ENCODE measurements at regions not wholly inside any gene's neighbourhood (a gene's known extent, or its start where the extent isn't known, plus 50 kb on each side); places are given as distances from the start of the nearest gene placed in this dataset.

DNA sequence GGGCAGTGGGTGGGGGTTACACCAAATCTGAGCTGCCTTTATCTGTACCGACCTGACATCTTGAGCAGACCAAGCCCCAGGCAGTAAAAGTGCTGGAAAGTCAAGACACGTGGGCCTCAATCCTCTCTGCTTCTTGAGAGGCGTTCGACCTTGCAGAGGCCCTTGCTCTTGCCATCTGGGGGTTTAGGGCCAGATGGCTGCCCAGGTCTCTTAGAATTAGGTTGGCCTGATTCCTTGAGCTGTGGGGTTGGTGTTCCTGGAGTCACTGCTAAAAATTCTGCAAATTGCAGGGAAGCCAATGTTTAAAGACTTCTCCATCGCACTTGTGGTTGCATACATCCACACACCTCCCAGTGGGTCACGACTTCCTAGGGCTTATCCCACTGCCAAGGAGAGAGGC lies 238.2 kb upstream of the ASIC2 start:
- peaks cover 0 to 19% (median 0%) of the 10 kb centered on the region in 3 donors for H3K9me3 ChIP-seq
- no peak overlapping the region for H3K27ac ChIP-seq
- no peak overlapping the region for H3K4me3 ChIP-seq
- WGBS, 2 donors (ENCODE audit: low coverage in 1 of 2), result 79% methylated on average over 3 of the region's 6 CpGs; no CpG with 5 or more reads in 1 of the 2 donors
- ATAC-seq, result no peak
- TF ChIP-seq POLR2AphosphoS5 (IDR thresholded peaks at IDR 0.05) (no peak), POLR2A (IDR thresholded peaks at IDR 0.05) (no peak), EP300 (IDR thresholded peaks at IDR 0.05) (no peak)
- TF ChIP-seq, protein P1, sequence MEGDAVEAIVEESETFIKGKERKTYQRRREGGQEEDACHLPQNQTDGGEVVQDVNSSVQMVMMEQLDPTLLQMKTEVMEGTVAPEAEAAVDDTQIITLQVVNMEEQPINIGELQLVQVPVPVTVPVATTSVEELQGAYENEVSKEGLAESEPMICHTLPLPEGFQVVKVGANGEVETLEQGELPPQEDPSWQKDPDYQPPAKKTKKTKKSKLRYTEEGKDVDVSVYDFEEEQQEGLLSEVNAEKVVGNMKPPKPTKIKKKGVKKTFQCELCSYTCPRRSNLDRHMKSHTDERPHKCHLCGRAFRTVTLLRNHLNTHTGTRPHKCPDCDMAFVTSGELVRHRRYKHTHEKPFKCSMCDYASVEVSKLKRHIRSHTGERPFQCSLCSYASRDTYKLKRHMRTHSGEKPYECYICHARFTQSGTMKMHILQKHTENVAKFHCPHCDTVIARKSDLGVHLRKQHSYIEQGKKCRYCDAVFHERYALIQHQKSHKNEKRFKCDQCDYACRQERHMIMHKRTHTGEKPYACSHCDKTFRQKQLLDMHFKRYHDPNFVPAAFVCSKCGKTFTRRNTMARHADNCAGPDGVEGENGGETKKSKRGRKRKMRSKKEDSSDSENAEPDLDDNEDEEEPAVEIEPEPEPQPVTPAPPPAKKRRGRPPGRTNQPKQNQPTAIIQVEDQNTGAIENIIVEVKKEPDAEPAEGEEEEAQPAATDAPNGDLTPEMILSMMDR (IDR thresholded peaks at IDR 0.05), result no peak
- H3K36me3 ChIP-seq, result no peaks in the 10 kb centered on the region
- H3K27me3 ChIP-seq, result peaks cover 3% of the 10 kb centered on the region
- H3K4me1 ChIP-seq, result no peaks in the 10 kb centered on the region

DNA sequence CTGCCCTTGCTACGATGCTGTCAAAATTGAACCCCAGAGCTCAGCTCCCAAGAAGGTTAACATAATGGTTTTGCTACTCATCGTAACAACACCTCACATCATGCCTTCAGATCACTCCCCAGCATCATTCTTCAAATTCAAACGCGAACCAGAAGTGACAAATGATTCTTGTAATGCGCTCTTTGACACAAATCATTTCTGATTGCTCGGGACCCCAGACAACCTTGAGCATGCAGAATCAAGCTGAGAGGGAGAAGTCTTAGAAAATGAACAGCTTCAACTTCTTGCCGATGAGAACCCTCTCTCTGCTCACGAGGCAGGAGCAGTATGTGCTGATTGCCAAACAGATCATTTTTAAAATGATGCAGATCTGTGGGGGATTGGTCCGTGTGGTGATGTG lies 241.0 kb upstream of the ASIC2 start:
- TF ChIP-seq, protein P1 (IDR thresholded peaks at IDR 0.05), result no peak
- TF ChIP-seq POLR2A (IDR thresholded peaks at IDR 0.05), result no peak
- no peak for TF ChIP-seq POLR2AphosphoS5 (IDR thresholded peaks at IDR 0.05)
- no peak for TF ChIP-seq EP300 (IDR thresholded peaks at IDR 0.05)
- no peaks in the 10 kb centered on the region for H3K4me1 ChIP-seq
- H3K27me3 ChIP-seq, result peaks cover 24% of the 10 kb centered on the region
- no peak overlapping the region for H3K27ac ChIP-seq
- no peaks in the 10 kb centered on the region for H3K36me3 ChIP-seq
- WGBS, 2 donors (ENCODE audit: low coverage in 1 of 2), result 49 to 63% methylated on average over 7 to 9 of the region's 9 CpGs
- H3K4me3 ChIP-seq, result no peak overlapping the region
- no peak for ATAC-seq
- H3K9me3 ChIP-seq, result no peaks in the 10 kb centered on the region

DNA sequence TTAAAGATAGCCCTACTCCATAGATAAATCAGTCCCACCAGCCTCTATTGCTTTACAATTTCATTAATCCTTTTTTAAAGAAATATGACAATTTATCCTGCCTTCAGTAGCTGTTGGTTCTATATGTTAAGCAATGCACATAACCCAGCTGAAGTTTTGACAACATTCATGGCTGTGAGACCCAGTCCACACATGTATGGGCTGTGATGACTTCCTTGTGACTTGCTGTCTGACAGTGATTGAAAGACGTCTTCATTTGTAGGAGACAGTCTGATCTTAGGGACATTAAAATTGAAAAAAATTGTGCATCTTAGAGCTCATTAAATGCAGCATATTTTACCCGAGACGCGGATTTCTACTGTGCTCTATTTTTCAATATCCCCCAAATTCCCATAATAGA lies 252.0 kb upstream of the ASIC2 start:
- Histone ChIP-seq H3K4me1 (no peaks in the 10 kb centered on the region), H3K36me3 (no peaks in the 10 kb centered on the region), H3K27me3 (peaks cover 14% of the 10 kb centered on the region), H3K27ac (no peak overlapping the region), H3K9me3 (peaks cover 0 to 1% (median 0%) of the 10 kb centered on the region in 3 donors), H3K4me3 (no peak overlapping the region)
- TF ChIP-seq EP300 (IDR thresholded peaks at IDR 0.05), result no peak
- TF ChIP-seq POLR2A (IDR thresholded peaks at IDR 0.05), result no peak
- TF ChIP-seq, protein P1 (IDR thresholded peaks at IDR 0.05), result no peak
- TF ChIP-seq POLR2AphosphoS5 (IDR thresholded peaks at IDR 0.05), result no peak
- ATAC-seq, result no peak
- WGBS, 2 donors (ENCODE audit: low coverage in 1 of 2), result 75 to 94% methylated on average over 3 to 4 of the region's 4 CpGs

DNA sequence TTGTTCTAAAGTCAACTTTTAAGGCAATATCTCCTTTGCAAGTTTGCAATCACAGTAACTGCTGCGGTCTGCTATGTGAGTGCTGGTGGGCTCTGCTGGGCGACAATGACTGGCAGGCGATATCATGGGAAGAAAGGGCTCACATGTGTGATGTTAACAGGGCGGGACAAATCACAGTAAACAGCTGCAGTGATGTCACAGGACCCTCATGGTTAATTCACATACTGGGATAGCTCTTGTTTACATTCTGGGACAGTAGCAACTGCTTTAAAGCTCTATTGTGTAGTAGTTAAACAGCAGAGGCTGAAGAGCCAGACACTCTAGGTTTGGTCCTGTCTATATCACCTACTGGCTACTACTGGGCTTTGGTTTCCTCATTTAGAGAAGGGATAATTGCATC lies 257.2 kb upstream of the ASIC2 start:
- WGBS, 2 donors (ENCODE audit: low coverage in 1 of 2), result 52 to 81% methylated on average over 3 to 4 of the region's 4 CpGs

DNA sequence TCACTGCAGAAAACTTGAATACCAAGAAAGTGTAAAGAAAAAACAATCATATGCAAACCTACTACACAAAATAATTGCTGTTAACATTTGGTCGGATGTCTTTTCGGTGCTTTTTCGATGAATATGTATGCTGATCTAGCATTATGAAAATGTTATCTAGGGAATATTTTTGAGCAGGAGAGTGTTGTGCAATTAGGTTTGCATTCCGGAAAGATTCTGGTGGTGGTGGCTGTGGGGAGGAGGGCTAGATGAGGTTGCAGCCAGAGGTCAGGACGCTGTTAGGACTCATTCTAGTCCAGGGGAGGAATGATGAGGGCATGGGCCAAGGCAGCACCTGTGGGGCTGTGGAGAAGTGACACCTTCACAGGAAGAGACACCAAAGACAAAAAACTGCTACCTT lies 258.0 kb upstream of the ASIC2 start:
- TF ChIP-seq, protein P1 (IDR thresholded peaks at IDR 0.05), result no peak
- no peak for TF ChIP-seq POLR2A (IDR thresholded peaks at IDR 0.05)
- no peak for ATAC-seq
- Histone ChIP-seq H3K4me1 (no peaks in the 10 kb centered on the region), H3K9me3 (no peaks in the 10 kb centered on the region), H3K36me3 (no peaks in the 10 kb centered on the region), H3K27ac (no peak overlapping the region), H3K4me3 (no peak overlapping the region), H3K27me3 (peaks cover 18% of the 10 kb centered on the region)
- WGBS, 2 donors (ENCODE audit: low coverage in 1 of 2), result 80 to 87% methylated on average over 5 of the region's 5 CpGs

More for the DNA sequence above, 257.2 kb upstream of the ASIC2 start:
- no peaks in the 10 kb centered on the region for H3K9me3 ChIP-seq
- no peak overlapping the region for H3K27ac ChIP-seq
- no peaks in the 10 kb centered on the region for H3K4me1 ChIP-seq
- no peak for ATAC-seq
- H3K36me3 ChIP-seq, result no peaks in the 10 kb centered on the region
- no peak for TF ChIP-seq POLR2AphosphoS5 (IDR thresholded peaks at IDR 0.05)
- TF ChIP-seq EP300 (IDR thresholded peaks at IDR 0.05), result no peak
- TF ChIP-seq POLR2A (IDR thresholded peaks at IDR 0.05), result no peak
- TF ChIP-seq, protein P1 (IDR thresholded peaks at IDR 0.05), result no peak
- H3K4me3 ChIP-seq, result no peak overlapping the region
- H3K27me3 ChIP-seq, result peaks cover 18% of the 10 kb centered on the region

Data from gastroesophageal sphincter (tissue), 4 donors.